ENCODE measurements at regions not wholly inside any gene's neighbourhood (a gene's known extent, or its start where the extent isn't known, plus 50 kb on each side); places are given as distances from the start of the nearest gene placed in this dataset.
"Not testable (repeated sequence)": the region's sequence is repeated elsewhere in the genome, so short reads cannot be mapped to it uniquely, and the experiment has no call there.

DNA sequence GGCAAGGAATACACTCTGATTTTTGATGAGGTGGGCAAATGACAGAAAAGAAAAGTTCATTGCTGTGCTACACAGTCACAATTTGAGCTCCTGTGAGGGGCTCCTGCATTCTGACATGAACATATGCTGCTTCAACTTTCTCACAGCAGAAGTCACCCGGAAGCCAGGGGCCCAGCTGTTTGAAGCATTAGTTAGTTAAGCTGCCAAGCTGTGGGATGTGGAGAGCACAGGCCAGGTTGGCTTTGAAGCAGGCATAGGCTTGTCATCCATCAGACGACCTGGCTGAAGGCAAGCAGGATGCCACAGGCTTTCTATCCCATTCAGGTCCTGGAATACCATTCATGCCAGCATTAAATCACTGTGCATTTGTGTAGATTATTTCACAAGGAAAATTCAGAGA lies 63.1 kb downstream of the MTNR1B start:
- DNase-seq: no peak

- no peak for DNase-seq
Measured at GRCh38 chr11:93033093-93033492, 63.6 kb downstream of the MTNR1B start.

DNA sequence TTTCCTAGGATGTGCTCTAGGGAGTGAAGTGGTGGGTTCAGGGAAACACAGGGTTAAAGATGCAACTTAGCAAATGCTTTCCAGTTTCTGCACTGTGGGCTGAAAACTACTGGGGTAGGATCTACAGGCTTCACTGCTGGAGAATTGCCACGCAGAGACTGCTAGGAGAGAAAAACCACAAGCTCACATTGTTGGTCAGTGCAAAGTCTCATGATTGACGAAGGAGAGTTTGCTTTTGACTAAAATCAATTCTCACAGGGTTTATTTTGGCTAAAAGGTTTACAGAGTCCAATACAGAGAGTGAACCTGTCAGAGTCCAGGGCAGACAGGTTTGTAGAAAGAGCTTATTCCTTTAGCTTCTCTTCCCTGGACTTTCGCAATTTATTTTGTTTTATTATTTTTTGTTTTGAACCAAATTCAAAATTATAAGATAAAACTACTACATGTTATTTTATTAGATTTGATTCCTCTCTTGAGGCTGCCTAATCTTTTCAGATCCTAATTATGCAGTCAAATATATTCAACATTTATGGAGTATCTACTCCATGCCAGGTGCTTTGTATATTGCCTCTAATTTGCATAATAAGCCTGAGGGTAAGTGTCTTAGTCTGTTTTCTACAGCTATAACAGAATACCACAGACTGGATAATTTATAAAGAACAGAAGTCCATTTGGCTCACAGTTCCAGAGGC lies 64.7 kb downstream of the MTNR1B start:
- no peak for DNase-seq

GRCh38 chr11:93034723-93035039 lies 65.2 kb downstream of the MTNR1B start:
- no peak for DNase-seq

DNA sequence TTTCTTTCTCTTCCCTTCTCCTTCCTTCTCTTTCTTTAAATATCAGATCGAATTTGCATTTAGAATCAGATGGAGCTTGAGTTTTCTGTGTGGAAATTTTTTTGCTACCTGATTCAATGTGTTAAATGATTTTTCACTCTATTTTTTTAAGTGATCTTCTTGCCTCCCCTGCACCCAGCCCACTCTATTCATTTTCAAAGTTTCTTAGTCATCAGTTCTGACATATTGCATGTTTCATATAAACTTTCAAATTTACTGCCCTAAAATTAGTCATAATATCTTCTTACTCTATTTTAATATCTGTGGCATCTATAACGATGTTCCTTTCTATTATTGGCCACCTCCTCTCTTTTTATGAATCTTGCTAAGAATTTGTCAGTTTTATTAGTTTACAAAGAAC lies 69.1 kb downstream of the MTNR1B start:
- no peak for DNase-seq

GRCh38 chr11:93039531-93040240 lies 70.2 kb downstream of the MTNR1B start:
- no peak for DNase-seq

DNA sequence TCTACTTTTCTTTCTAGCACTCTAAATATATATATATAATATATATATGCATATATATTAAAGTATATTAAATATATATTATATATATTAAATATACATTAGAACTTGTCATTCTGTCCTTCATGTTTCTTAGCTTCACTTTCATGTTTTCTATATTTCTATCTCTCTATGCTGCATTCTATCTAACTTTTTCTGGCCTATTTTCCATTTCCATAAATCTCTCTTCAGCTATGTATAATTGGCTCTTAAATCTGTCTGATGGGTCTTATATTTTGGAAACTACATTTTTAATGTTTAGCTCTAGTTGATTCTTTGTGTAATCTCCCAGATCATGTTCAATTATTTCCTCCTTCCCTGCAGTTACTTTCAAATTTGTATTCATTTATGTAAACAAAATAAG lies 72.2 kb downstream of the MTNR1B start:
- no peak for DNase-seq

DNA sequence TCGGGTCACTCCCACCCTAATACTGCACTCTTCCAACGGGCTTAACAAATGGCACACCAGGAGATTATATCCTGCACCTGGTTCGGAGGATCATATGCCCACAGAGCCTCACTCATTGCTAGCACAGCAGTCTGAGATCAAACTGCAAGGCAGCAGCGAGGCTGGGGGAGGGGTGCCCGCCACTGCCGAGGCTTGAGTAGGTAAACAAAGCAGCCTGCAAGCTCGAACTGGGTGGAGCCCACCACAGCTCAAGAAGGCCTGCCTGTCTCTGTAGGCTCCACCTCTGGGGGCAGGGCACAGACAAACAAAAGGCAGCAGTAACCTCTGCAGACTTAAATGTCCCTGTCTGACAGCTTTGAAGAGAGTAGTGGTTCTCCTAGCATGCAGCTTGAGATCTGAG lies 73.7 kb downstream of the MTNR1B start:
- DNase-seq: not testable (repeated sequence)

- DNase-seq: no peak
Measured at GRCh38 chr11:93049740-93050139, 80.3 kb downstream of the MTNR1B start.

DNA sequence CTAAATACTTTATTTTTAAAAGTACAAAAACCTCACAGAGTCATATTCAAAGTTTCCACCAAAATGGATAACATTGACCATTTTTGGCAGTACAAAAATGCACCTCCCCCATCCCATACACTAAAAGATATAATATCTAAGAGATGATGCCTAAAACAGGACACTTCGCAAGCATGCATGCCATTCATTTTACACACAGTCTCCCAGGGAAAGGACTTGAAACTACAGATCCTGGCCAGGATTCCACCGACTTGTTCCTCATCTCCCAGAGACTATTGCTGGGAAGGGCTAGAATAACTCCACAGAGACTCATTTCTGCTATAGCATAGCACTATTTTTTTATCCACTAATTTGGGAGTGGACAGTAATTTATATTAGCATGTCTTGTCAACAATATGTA lies 81.7 kb downstream of the MTNR1B start:
- DNase-seq: no peak

DNA sequence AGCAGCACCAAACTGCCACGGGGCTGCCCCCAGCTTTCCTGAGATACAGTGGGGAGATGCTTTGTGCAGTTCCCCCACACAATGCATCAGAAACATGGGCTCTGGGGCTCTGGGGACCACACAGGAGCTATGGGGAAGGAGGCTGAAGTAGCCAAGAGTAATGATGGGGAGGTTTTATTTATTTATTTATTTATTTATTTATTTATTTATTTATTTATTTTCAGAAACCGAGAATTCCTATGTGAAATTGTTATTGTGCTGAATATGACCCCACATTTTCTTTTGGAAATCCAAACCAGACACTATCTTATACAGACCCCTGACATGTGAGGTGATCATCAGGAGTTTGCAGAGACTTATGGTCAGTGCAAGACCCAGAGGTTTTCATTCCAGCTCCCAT lies 84.4 kb downstream of the MTNR1B start:
- DNase-seq: no peak

GRCh38 chr11:93054279-93054678 lies 84.8 kb downstream of the MTNR1B start:
- DNase-seq: no peak

DNA sequence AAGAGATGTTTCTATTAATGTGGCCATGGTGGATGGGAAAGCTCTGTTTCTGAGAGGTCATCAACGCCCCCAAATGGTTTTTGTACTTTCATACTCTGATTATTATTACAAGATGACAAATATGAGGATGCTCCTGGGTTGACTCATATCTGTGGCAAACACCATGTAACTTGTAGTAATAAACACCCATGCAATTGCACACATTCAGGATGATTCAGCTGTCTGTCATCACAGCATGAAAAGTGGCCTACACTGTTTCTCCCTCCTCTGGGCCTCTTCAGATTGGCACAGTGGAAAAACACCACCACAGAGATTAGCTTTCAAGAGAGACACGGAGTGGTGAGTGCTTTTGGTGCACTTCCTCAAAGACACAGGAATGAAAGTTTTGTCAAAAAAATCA lies 85.4 kb downstream of the MTNR1B start:
- no peak for DNase-seq

DNA sequence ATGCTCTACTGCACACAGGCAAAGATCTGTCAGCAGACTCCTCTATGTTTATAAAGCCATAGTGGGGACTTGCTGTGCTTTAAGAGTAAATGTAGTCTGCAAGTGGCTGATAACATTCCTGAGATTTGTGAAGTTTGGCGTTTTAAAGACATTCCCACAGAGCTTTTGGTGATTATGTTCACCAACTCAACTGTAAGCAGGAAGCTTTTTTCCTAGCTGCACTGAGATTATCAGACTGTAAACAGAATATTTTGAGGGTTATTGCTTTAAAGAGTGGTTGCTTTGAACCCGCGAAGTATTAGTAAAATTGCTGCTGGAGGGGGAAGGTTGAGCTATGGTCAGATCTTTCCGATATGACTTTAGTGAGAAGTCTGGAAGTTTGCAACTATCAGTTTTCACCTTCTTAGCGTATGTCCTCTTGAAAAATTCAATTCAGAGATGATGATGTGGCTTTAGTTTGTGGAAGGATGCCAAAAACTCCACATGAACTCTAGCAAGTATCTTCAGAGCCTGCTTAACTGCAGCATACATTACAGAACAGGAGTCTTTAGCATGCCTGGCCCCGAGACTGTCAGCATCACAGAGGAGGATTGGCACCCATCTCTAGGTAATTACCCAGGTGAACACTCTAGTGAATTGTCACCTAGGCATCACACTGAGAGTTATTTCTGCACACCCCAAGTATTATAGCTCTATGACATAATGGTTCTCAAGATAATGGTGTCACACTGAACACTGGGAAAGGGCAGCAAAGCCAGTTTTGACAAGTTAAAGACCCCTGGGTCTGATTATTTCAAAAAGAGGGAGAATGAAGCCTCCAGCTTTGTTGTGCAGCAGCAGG lies 89.9 kb downstream of the MTNR1B start:
- DNase-seq: no peak

GRCh38 chr11:93063086-93063485 lies 93.6 kb downstream of the MTNR1B start:
- no peak for DNase-seq

GRCh38 chr11:93065074-93065674 lies 95.7 kb downstream of the MTNR1B start:
- DNase-seq: not testable (repeated sequence)

- no peak for DNase-seq
Measured at GRCh38 chr11:93067881-93068390, 98.5 kb downstream of the MTNR1B start.

GRCh38 chr11:93072229-93072914 lies 102.9 kb downstream of the MTNR1B start:
- no peak for DNase-seq

DNA sequence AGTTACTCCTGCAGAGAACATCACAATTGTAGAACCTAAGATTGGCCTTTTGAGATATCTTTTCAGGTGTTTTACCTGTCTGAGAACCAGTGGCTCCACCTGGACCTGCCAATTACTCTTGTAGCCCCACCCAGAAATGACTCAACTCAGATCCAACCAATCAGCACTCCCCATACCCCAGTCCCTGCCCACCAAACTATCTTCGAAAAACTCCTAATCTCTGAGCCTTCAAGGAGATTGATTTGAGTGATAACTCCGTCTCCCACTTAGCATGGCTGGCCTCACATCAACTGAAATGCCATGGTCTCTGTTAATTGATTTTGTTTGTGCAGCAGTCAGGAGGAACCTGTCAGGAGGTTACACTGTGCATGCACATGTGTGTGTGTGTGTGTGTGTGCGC lies 103.6 kb downstream of the MTNR1B start:
- no peak for DNase-seq

- no peak for DNase-seq
Measured at GRCh38 chr11:93073508-93074280, 104.2 kb downstream of the MTNR1B start.

GRCh38 chr11:93074352-93074751 lies 104.9 kb downstream of the MTNR1B start:
- DNase-seq: no peak

- no peak for DNase-seq
Measured at GRCh38 chr11:93075782-93076181, 106.3 kb downstream of the MTNR1B start.
